HCT116 (cell line): ENCODE measurements at regions not wholly inside any gene's neighbourhood (a gene's known extent, or its start where the extent isn't known, plus 50 kb on each side); places are given as distances from the start of the nearest gene placed in this dataset.
"Not testable (repeated sequence)": the region's sequence is repeated elsewhere in the genome, so short reads cannot be mapped to it uniquely, and the experiment has no call there.

Source experiments
- CEBPB ChIP-seq: IDR thresholded peaks from 2 replicates; pipeline ENCODE4 v1.6.1; 2012; ENCODE audit warnings: low read depth
- EZH2 ChIP-seq: fragments of 200-600 bp; sonication (generic); IDR thresholded peaks from 2 replicates; pipeline ENCODE4 v1.6.1; 2017; ENCODE audit warnings: antibody characterized with exemption, mixed run types
- POLR2A ChIP-seq: IDR thresholded peaks from 2 replicates; pipeline ENCODE4 v1.7.0; 2011; ENCODE audit warnings: borderline replicate concordance; ENCODE audit not compliant: insufficient read depth, insufficient read length; ENCODE audit errors: extremely low read depth
- POLR2AphosphoS5 ChIP-seq: IDR thresholded peaks from 2 replicates; pipeline ENCODE4 v1.6.1; 2011; ENCODE audit warnings: mild to moderate bottlenecking, low read depth, low read length, moderate library complexity
- RAD21 ChIP-seq: IDR thresholded peaks from 2 replicates; pipeline ENCODE4 v1.6.1; 2012; ENCODE audit warnings: low read depth, mild to moderate bottlenecking
- SP1 ChIP-seq: IDR thresholded peaks from 2 replicates; pipeline ENCODE4 v1.6.1; 2012; ENCODE audit warnings: low read depth
- SRF ChIP-seq: IDR thresholded peaks from 2 replicates; pipeline ENCODE4 v1.6.1; 2012; ENCODE audit warnings: low read depth
- YY1 ChIP-seq: IDR thresholded peaks from 2 replicates; pipeline ENCODE4 v1.6.1; 2011; ENCODE audit warnings: low read length, low read depth, moderate library complexity, mild to moderate bottlenecking; ENCODE audit not compliant: insufficient replicate concordance; ENCODE audit errors: extremely low read depth
- ZNF274 ChIP-seq: fragments of 200-500 bp; sonication (Bioruptor generic); IDR thresholded peaks from 2 replicates; pipeline ENCODE4 v1.6.1; 2014; ENCODE audit warnings: mild to moderate bottlenecking, low read depth, low read length, inconsistent platforms
- TF ChIP-seq, protein P1 (sequence below): IDR thresholded peaks from 2 replicates; pipeline ENCODE4 v1.6.1; 2012; ENCODE audit warnings: low read depth
- TF ChIP-seq, protein P2 (sequence below), 3 experiments: fragments of 200-600 bp in 1 of 3; sonication (generic) in 1 of 3; IDR thresholded peaks in 2 of 3; conservative IDR thresholded peaks in 1 of 3; 2 replicates each; pipeline ENCODE4 v1.5.1; 2012 to 2017; ENCODE audit warnings: low read depth in 2 of 3, low read length in 2 of 3, antibody characterized with exemption in 1 of 3, borderline replicate concordance in 1 of 3, control low read depth in 1 of 3, mild to moderate bottlenecking in 1 of 3, mixed read lengths in 1 of 3, mixed run types in 1 of 3, moderate library complexity in 1 of 3; ENCODE audit not compliant: insufficient read depth in 1 of 3
- TF ChIP-seq, protein P3 (sequence below): IDR thresholded peaks from 2 replicates; pipeline ENCODE4 v1.6.1; 2012
- TF ChIP-seq, protein P4 (sequence below): IDR thresholded peaks from 2 replicates; pipeline ENCODE4 v1.6.1; 2011; ENCODE audit warnings: mild to moderate bottlenecking, low read length, moderate library complexity; ENCODE audit not compliant: insufficient replicate concordance; ENCODE audit errors: extremely low read depth
- TF ChIP-seq, protein P5 (sequence below): IDR thresholded peaks from 2 replicates; pipeline ENCODE4 v1.6.1; 2012

DNA sequence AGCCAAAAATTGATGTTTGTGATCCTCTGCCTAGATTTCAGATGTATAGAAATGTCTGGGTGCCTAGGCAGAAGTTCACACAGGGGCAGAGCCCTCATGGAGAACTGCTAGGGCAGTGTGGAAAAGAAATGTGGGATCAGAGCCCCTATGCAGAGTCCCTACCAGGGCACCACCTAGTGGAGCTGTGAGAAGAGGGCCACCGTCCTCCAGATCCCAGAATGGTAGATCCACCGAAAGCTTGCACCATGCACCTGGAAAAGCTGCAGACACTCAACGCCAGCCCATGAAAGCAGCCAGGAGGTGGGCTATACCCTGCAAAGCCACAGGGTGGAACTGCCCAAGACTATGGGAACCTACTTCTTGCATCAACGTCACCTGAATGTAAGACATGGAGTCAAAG, 292.9 kb downstream of the PRDM9 start:
- TF ChIP-seq, protein P1, sequence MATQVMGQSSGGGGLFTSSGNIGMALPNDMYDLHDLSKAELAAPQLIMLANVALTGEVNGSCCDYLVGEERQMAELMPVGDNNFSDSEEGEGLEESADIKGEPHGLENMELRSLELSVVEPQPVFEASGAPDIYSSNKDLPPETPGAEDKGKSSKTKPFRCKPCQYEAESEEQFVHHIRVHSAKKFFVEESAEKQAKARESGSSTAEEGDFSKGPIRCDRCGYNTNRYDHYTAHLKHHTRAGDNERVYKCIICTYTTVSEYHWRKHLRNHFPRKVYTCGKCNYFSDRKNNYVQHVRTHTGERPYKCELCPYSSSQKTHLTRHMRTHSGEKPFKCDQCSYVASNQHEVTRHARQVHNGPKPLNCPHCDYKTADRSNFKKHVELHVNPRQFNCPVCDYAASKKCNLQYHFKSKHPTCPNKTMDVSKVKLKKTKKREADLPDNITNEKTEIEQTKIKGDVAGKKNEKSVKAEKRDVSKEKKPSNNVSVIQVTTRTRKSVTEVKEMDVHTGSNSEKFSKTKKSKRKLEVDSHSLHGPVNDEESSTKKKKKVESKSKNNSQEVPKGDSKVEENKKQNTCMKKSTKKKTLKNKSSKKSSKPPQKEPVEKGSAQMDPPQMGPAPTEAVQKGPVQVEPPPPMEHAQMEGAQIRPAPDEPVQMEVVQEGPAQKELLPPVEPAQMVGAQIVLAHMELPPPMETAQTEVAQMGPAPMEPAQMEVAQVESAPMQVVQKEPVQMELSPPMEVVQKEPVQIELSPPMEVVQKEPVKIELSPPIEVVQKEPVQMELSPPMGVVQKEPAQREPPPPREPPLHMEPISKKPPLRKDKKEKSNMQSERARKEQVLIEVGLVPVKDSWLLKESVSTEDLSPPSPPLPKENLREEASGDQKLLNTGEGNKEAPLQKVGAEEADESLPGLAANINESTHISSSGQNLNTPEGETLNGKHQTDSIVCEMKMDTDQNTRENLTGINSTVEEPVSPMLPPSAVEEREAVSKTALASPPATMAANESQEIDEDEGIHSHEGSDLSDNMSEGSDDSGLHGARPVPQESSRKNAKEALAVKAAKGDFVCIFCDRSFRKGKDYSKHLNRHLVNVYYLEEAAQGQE = not testable (repeated sequence)
- TF ChIP-seq POLR2A, EZH2, POLR2AphosphoS5, SP1, CEBPB, YY1, ZNF274, RAD21, SRF: not testable (repeated sequence)
- TF ChIP-seq, protein P2, sequence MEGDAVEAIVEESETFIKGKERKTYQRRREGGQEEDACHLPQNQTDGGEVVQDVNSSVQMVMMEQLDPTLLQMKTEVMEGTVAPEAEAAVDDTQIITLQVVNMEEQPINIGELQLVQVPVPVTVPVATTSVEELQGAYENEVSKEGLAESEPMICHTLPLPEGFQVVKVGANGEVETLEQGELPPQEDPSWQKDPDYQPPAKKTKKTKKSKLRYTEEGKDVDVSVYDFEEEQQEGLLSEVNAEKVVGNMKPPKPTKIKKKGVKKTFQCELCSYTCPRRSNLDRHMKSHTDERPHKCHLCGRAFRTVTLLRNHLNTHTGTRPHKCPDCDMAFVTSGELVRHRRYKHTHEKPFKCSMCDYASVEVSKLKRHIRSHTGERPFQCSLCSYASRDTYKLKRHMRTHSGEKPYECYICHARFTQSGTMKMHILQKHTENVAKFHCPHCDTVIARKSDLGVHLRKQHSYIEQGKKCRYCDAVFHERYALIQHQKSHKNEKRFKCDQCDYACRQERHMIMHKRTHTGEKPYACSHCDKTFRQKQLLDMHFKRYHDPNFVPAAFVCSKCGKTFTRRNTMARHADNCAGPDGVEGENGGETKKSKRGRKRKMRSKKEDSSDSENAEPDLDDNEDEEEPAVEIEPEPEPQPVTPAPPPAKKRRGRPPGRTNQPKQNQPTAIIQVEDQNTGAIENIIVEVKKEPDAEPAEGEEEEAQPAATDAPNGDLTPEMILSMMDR (IDR thresholded peaks at IDR 0.05 in 2 of 3, conservative IDR thresholded peaks at IDR 0.05 in 1 of 3; ENCODE audit: borderline replicate concordance in 1 of 3, insufficient read depth in 1 of 3, low read depth in 2 of 3, low read length in 2 of 3) = not testable (repeated sequence)
- TF ChIP-seq, protein P3, sequence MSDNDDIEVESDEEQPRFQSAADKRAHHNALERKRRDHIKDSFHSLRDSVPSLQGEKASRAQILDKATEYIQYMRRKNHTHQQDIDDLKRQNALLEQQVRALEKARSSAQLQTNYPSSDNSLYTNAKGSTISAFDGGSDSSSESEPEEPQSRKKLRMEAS = not testable (repeated sequence)
- TF ChIP-seq, protein P4, sequence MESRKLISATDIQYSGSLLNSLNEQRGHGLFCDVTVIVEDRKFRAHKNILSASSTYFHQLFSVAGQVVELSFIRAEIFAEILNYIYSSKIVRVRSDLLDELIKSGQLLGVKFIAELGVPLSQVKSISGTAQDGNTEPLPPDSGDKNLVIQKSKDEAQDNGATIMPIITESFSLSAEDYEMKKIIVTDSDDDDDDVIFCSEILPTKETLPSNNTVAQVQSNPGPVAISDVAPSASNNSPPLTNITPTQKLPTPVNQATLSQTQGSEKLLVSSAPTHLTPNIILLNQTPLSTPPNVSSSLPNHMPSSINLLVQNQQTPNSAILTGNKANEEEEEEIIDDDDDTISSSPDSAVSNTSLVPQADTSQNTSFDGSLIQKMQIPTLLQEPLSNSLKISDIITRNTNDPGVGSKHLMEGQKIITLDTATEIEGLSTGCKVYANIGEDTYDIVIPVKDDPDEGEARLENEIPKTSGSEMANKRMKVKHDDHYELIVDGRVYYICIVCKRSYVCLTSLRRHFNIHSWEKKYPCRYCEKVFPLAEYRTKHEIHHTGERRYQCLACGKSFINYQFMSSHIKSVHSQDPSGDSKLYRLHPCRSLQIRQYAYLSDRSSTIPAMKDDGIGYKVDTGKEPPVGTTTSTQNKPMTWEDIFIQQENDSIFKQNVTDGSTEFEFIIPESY = not testable (repeated sequence)
- TF ChIP-seq, protein P5, sequence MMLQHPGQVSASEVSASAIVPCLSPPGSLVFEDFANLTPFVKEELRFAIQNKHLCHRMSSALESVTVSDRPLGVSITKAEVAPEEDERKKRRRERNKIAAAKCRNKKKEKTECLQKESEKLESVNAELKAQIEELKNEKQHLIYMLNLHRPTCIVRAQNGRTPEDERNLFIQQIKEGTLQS = not testable (repeated sequence)
